GM23248 (cell line): ENCODE measurements at regions not wholly inside any gene's neighbourhood (a gene's known extent, or its start where the extent isn't known, plus 50 kb on each side); places are given as distances from the start of the nearest gene placed in this dataset.
"Not testable (repeated sequence)": the region's sequence is repeated elsewhere in the genome, so short reads cannot be mapped to it uniquely, and the experiment has no call there.

Experiments used
- DNase-seq: peaks from one replicate; pipeline ENCODE4 v3.0.0-alpha.2; 2015
- H2AFZ ChIP-seq: fragments of 200-600 bp; sonication (generic); 2 replicates; pipeline ENCODE4 v1.6.1; 2016; ENCODE audit warnings: antibody characterized with exemption
- H3F3A ChIP-seq: fragments of 200-600 bp; sonication (generic); 2 replicates; pipeline ENCODE4 v1.6.1; 2016; ENCODE audit warnings: mild to moderate bottlenecking, antibody characterized with exemption, mixed run types; ENCODE audit not compliant: insufficient read depth
- H3K27ac ChIP-seq: fragments of 200-600 bp; sonication (generic); 2 replicates; pipeline ENCODE4 v1.5.1; 2016; ENCODE audit warnings: mild to moderate bottlenecking
- H3K27me3 ChIP-seq: fragments of 200-600 bp; sonication (generic); replicated peaks from 2 replicates; pipeline ENCODE4 v1.6.1; 2016; ENCODE audit warnings: mild to moderate bottlenecking; ENCODE audit not compliant: insufficient read depth
- H3K36me3 ChIP-seq: fragments of 200-600 bp; sonication (generic); 2 replicates; pipeline ENCODE4 v1.6.1; 2016; ENCODE audit warnings: low read depth, mild to moderate bottlenecking
- H3K4me1 ChIP-seq: fragments of 200-600 bp; sonication (generic); 2 replicates; pipeline ENCODE4 v1.6.1; 2016; ENCODE audit warnings: mild to moderate bottlenecking; ENCODE audit not compliant: insufficient read depth
- H3K4me2 ChIP-seq: fragments of 200-600 bp; sonication (generic); one replicate; pipeline ENCODE4 v1.6.1; 2016; ENCODE audit warnings: mild to moderate bottlenecking; ENCODE audit not compliant: unreplicated experiment
- H3K4me3 ChIP-seq: fragments of 200-600 bp; sonication (generic); 2 replicates; pipeline ENCODE4 v1.5.1; 2016; ENCODE audit warnings: mild to moderate bottlenecking
- H3K79me2 ChIP-seq: fragments of 200-600 bp; sonication (generic); 2 replicates; pipeline ENCODE4 v1.6.1; 2016; ENCODE audit warnings: mild to moderate bottlenecking; ENCODE audit not compliant: insufficient read depth
- H3K9ac ChIP-seq: fragments of 200-600 bp; sonication (generic); 2 replicates; pipeline ENCODE4 v1.6.1; 2016; ENCODE audit warnings: mild to moderate bottlenecking
- H3K9me2 ChIP-seq: fragments of 200-600 bp; sonication (generic); 2 replicates; pipeline ENCODE4 v1.6.1; 2016; ENCODE audit warnings: mixed run types, mild to moderate bottlenecking, moderate library complexity; ENCODE audit not compliant: insufficient read depth
- H3K9me3 ChIP-seq: fragments of 200-600 bp; sonication (generic); one replicate; pipeline ENCODE4 v1.6.1; 2017; ENCODE audit warnings: low read depth
- H4K20me1 ChIP-seq: fragments of 200-600 bp; sonication (generic); 2 replicates; pipeline ENCODE4 v1.6.0; 2016; ENCODE audit not compliant: insufficient read depth
- EZH2 ChIP-seq: fragments of 200-600 bp; sonication (generic); IDR thresholded peaks from 2 replicates; pipeline ENCODE4 v1.6.1; 2018; ENCODE audit warnings: antibody characterized with exemption, mild to moderate bottlenecking; ENCODE audit not compliant: insufficient read depth, poor library complexity, severe bottlenecking
- EZH2phosphoT487 ChIP-seq: fragments of 200-600 bp; sonication (generic); IDR thresholded peaks from 2 replicates; pipeline ENCODE4 v1.6.1; 2018; ENCODE audit warnings: antibody characterized with exemption, moderate library complexity, mild to moderate bottlenecking, low read depth; ENCODE audit not compliant: insufficient read depth
- WGBS, 2 experiments: methylation state at CpG; one replicate each; pipeline ENCODE4 v1.1.6; 2015 to 2017; ENCODE audit warnings: low lambda C conversion rate in 2 of 2, low coverage in 1 of 2; ENCODE audit errors: missing lambda C conversion rate in 2 of 2; 5-methylcytosine and 5-hydroxymethylcytosine counted together
- in situ Hi-C: fragments of 300-500 bp; cut with MboI; formaldehyde crosslinking; loops from 2 replicates; pipeline ENCODE4 v1.15.0; 2020

DNA sequence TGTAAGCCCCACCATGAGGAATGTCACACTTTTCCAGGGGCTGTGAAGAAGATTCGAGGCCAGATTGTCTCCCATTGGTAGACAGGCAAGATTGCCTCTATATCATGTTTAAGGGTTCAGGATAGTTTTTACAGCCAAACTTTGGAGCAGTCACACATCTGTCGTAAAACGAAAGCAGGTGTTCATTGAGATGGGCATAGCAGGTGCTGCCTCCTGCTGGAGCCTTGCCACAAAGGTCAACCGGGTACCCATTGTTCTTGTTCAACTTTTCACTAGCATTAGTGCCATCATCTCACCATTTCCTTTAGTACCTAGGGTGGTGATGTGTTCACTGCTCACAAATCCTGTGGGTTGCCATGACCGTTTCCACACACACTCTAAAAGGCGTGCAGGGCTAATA is 198.3 kb downstream of the HTR1B start:
- H4K20me1 ChIP-seq = no peaks in the 10 kb centered on the region
- 50 to 63% methylated on average over 6 of the region's 6 CpGs for WGBS, 2 experiments

DNA sequence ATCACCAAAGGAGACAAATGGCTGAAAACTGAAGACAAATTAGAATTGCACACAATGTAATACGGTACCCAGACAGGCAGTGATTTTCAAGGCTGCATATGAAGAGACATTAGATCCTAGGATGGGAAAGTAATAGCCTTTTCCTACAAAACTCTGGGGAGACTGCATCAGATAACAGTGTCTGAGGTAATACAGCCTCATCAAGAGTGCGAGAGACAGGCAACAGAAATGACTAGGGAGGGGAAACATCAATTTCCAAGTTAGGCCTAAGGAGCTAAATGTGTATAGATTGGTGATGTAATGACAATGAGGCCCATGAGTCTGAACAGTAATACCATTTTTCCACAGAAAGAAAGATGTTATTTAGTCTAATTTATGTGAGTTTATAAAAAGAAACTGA is 200.3 kb downstream of the HTR1B start:
- Histone ChIP-seq H3K9me3 (no peaks in the 10 kb centered on the region), H3K4me2 (no peak overlapping the region), H3K36me3 (no peaks in the 10 kb centered on the region), H3K4me1 (no peaks in the 10 kb centered on the region), H3K9ac (no peak overlapping the region), H3K4me3 (no peak overlapping the region), H3K9me2 (no peaks in the 10 kb centered on the region), H2AFZ (no peak overlapping the region), H3F3A (no peaks in the 10 kb centered on the region), H3K79me2 (no peaks in the 10 kb centered on the region), H3K27me3 (no peaks in the 10 kb centered on the region), H4K20me1 (no peaks in the 10 kb centered on the region), H3K27ac (no peak overlapping the region)
- TF ChIP-seq EZH2 (no peak), EZH2phosphoT487 (no peak)
- 54 to 62% methylated on average over 2 of the region's 2 CpGs for WGBS, 2 experiments
- in situ Hi-C loops = no loop called here
- DNase-seq = no peak

More for the DNA sequence above, 198.3 kb downstream of the HTR1B start:
- H3K9me2 ChIP-seq = no peaks in the 10 kb centered on the region
- no peaks in the 10 kb centered on the region for H3K79me2 ChIP-seq
- TF ChIP-seq EZH2 = no peak
- TF ChIP-seq EZH2phosphoT487 = no peak
- no peak overlapping the region for H2AFZ ChIP-seq
- in situ Hi-C loops = no loop called here
- H3F3A ChIP-seq = no peaks in the 10 kb centered on the region
- no peak overlapping the region for H3K4me2 ChIP-seq
- no peaks in the 10 kb centered on the region for H3K4me1 ChIP-seq
- no peaks in the 10 kb centered on the region for H3K36me3 ChIP-seq
- H3K9me3 ChIP-seq = no peaks in the 10 kb centered on the region
- no peaks in the 10 kb centered on the region for H3K27me3 ChIP-seq
- H3K27ac ChIP-seq = no peak overlapping the region
- no peak overlapping the region for H3K9ac ChIP-seq
- DNase-seq = no peak
- no peak overlapping the region for H3K4me3 ChIP-seq

DNA sequence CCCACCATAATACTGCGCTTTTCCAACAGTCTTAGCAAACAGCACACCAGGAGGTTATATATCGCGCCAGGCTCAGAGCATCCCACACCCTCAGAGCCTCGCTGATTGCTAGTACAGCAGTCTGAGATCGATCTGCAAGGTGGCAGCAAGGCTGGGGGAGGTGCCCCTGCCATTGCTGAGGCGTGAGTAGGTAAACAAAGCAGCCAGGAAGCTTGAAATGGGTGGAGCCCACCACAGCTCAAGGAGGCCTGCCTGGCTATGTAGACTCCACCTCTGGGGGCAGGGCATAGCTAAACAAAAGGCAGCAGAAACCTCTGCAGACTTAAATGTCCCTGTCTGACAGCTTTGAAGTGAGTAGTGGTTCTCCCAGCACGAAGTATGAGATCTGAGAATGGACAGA is 211.5 kb downstream of the HTR1B start:
- H3K27me3 ChIP-seq, H3K9ac ChIP-seq, H3K36me3 ChIP-seq, H3K9me2 ChIP-seq, H4K20me1 ChIP-seq, H3K4me2 ChIP-seq, H2AFZ ChIP-seq, H3K9me3 ChIP-seq, H3K4me1 ChIP-seq, H3F3A ChIP-seq, H3K4me3 ChIP-seq, in situ Hi-C loops, H3K27ac ChIP-seq, DNase-seq, H3K79me2 ChIP-seq: not testable (repeated sequence)
- 46 to 61% methylated on average over 7 of the region's 7 CpGs for WGBS, 2 experiments

DNA sequence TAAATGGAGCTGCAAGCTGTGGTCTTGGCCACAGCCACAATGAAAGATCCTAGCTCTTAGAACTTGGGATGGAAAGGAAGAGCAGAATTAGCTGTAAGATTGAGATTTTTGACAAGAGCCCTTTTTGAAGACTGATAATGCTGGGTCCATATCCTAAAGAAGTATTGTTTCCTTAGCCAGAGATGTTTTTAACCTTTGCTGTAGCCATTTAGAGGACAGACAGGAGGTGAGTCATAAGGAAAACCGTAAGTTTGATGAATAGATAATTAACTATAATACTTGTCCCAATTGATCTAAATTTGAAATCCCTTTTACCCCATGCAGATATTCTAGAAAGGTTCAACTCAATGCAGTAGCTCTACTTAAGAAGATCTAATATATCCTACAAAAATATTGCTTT is 213.7 kb downstream of the HTR1B start:
- WGBS, 2 experiments = 42 to 52% methylated on average over 1 of the region's 1 CpG
- no peaks in the 10 kb centered on the region for H3K9me2 ChIP-seq
- no peaks in the 10 kb centered on the region for H3K4me1 ChIP-seq
- H2AFZ ChIP-seq = no peak overlapping the region
- no peak for DNase-seq
- H3K36me3 ChIP-seq = no peaks in the 10 kb centered on the region
- no peaks in the 10 kb centered on the region for H3K27me3 ChIP-seq
- H4K20me1 ChIP-seq = no peaks in the 10 kb centered on the region
- H3K9ac ChIP-seq = no peak overlapping the region
- TF ChIP-seq EZH2phosphoT487 (no peak), EZH2 (no peak)
- H3K79me2 ChIP-seq = no peaks in the 10 kb centered on the region
- no peak overlapping the region for H3K4me3 ChIP-seq
- in situ Hi-C loops = no loop called here
- no peaks in the 10 kb centered on the region for H3K9me3 ChIP-seq
- H3K27ac ChIP-seq = no peak overlapping the region
- H3F3A ChIP-seq = no peaks in the 10 kb centered on the region
- H3K4me2 ChIP-seq = no peak overlapping the region

DNA sequence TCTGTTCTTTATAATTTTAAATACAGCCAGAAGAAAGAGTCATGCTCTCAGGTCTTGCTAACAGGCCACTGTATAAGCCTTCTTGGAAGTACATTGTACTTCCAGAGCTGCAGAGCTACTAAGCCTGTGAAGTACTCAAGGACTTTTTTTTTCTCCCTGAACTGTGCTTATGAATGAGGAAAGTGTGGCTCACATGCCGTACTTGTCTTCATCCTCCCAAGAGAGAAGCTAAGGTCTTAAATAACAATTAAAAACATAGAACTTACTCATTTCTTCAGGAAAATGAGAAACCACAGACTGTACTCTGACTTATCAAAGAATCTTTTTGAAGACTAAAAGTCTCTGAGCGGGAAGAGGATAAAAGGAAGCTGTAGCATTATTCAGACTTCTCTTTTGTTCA is 218.3 kb downstream of the HTR1B start:
- no peak overlapping the region for H3K27ac ChIP-seq
- H3K9me2 ChIP-seq = no peaks in the 10 kb centered on the region
- 55 to 62% methylated on average over 2 of the region's 2 CpGs for WGBS, 2 experiments
- no peak overlapping the region for H3K4me2 ChIP-seq
- DNase-seq = no peak
- H3K9ac ChIP-seq = no peak overlapping the region
- H3K4me3 ChIP-seq = no peak overlapping the region
- H3K4me1 ChIP-seq = no peaks in the 10 kb centered on the region
- H3K36me3 ChIP-seq = no peaks in the 10 kb centered on the region
- H3K27me3 ChIP-seq = no peaks in the 10 kb centered on the region
- TF ChIP-seq EZH2phosphoT487 = no peak
- no peak for TF ChIP-seq EZH2
- in situ Hi-C loops = no loop called here
- H4K20me1 ChIP-seq = no peaks in the 10 kb centered on the region
- no peak overlapping the region for H2AFZ ChIP-seq
- H3K79me2 ChIP-seq = no peaks in the 10 kb centered on the region
- no peaks in the 10 kb centered on the region for H3F3A ChIP-seq
- no peaks in the 10 kb centered on the region for H3K9me3 ChIP-seq
